ENCODE measurements at regions not wholly inside any gene's neighbourhood (a gene's known extent, or its start where the extent isn't known, plus 50 kb on each side); places are given as distances from the start of the nearest gene placed in this dataset.

DNA sequence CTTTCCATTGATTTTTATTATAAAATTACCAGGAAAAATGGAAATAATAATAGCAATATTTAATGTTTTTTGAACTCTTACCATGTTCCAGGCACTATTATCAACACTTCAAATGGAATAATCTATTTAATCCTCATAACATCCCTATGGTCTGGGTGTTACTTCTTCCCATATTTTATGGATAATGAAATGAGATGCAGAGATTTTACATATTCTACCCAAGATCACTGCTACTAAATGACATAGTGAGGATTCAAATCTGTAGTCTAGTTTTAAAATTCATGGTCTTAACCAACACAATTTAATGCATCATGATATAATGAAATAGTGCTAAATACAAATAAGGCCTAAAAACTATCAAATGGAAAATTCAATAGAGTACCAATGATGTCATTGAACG, 70.4 kb upstream of the COL3A1 start:
- TF ChIP-seq POLR2A (IDR thresholded peaks at IDR 0.05), result no peak
- TF ChIP-seq, protein P1, sequence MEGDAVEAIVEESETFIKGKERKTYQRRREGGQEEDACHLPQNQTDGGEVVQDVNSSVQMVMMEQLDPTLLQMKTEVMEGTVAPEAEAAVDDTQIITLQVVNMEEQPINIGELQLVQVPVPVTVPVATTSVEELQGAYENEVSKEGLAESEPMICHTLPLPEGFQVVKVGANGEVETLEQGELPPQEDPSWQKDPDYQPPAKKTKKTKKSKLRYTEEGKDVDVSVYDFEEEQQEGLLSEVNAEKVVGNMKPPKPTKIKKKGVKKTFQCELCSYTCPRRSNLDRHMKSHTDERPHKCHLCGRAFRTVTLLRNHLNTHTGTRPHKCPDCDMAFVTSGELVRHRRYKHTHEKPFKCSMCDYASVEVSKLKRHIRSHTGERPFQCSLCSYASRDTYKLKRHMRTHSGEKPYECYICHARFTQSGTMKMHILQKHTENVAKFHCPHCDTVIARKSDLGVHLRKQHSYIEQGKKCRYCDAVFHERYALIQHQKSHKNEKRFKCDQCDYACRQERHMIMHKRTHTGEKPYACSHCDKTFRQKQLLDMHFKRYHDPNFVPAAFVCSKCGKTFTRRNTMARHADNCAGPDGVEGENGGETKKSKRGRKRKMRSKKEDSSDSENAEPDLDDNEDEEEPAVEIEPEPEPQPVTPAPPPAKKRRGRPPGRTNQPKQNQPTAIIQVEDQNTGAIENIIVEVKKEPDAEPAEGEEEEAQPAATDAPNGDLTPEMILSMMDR (IDR thresholded peaks at IDR 0.05), result no peak
